ENCODE measurements at regions not wholly inside any gene's neighbourhood (a gene's known extent, or its start where the extent isn't known, plus 50 kb on each side); places are given as distances from the start of the nearest gene placed in this dataset.

GRCh38 chr2:223668302-223668998, 66.3 kb upstream of the SCG2 start:
- TF ChIP-seq ZNF416 (tag by site-specific recombination; IDR thresholded peaks at IDR 0.05) (no peak), ZNF362 (tag by site-specific recombination; IDR thresholded peaks at IDR 0.05) (no peak), ZNF777 (tag by site-specific recombination; IDR thresholded peaks at IDR 0.05; ENCODE audit: borderline replicate concordance) (no peak), CTCF (tag by site-specific recombination; IDR thresholded peaks at IDR 0.05) (no peak)

Data from HEK293 (cell line).